ENCODE measurements at regions not wholly inside any gene's neighbourhood (a gene's known extent, or its start where the extent isn't known, plus 50 kb on each side); places are given as distances from the start of the nearest gene placed in this dataset.

DNA sequence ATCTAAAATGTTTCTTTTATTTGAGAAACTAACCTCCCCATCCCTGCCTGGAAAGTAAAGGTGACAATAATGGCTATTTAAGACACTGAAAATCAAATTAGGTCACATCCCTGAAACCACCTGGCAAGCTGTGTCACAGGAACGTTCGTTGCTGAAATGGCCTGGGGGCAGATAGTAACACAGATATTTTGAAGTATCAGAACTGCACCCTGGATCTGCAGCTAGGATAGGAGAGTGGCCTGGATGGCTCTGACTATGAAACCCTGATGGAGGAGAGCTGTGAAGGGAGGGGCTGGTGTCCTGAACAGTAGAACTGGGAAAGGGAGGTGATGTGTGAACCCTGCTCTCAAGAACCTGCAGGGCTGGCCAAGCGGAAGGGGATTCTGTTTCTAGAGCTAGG is 648.3 kb upstream of the CFAP20DC start:
- Histone ChIP-seq H3K27me3 (ENCODE audit: control insufficient read depth, insufficient read depth, low read length) (no peaks in the 10 kb centered on the region), H3K36me3 (ENCODE audit: control insufficient read depth, insufficient read depth, low read length) (no peaks in the 10 kb centered on the region), H3K4me3 (ENCODE audit: low read depth, low read length) (no peak overlapping the region)
- TF ChIP-seq, protein P1, sequence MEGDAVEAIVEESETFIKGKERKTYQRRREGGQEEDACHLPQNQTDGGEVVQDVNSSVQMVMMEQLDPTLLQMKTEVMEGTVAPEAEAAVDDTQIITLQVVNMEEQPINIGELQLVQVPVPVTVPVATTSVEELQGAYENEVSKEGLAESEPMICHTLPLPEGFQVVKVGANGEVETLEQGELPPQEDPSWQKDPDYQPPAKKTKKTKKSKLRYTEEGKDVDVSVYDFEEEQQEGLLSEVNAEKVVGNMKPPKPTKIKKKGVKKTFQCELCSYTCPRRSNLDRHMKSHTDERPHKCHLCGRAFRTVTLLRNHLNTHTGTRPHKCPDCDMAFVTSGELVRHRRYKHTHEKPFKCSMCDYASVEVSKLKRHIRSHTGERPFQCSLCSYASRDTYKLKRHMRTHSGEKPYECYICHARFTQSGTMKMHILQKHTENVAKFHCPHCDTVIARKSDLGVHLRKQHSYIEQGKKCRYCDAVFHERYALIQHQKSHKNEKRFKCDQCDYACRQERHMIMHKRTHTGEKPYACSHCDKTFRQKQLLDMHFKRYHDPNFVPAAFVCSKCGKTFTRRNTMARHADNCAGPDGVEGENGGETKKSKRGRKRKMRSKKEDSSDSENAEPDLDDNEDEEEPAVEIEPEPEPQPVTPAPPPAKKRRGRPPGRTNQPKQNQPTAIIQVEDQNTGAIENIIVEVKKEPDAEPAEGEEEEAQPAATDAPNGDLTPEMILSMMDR (IDR thresholded peaks at IDR 0.05; ENCODE audit: insufficient read depth, low read length, severe bottlenecking), result no peak
- FAIRE-seq, result no peak
- no peak for DNase-seq (ENCODE audit: low read depth)

DNA sequence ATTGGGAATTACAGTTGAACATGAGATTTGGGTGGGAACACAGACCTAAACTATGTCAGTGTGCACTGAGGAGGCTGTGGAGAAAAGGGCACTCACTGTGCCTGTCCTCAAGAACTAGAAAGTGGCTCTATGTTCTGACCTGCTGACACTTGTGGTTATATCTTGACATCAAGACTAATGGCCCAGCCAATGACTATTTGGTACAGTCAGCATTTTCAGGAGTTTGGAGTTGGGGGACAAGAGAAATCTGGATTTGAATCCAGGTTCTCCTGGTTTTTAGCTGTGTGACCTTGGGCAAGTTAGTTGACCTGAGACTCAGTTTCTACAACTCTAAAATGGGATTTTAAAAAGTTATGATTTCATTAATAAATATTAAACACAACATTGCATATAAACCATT is 647.0 kb upstream of the CFAP20DC start:
- Histone ChIP-seq H3K4me3 (ENCODE audit: low read depth, low read length) (no peak overlapping the region), H3K27me3 (ENCODE audit: control insufficient read depth, insufficient read depth, low read length) (no peaks in the 10 kb centered on the region), H3K36me3 (ENCODE audit: control insufficient read depth, insufficient read depth, low read length) (no peaks in the 10 kb centered on the region)
- TF ChIP-seq, protein P1 (IDR thresholded peaks at IDR 0.05; ENCODE audit: insufficient read depth, low read length, severe bottlenecking), result no peak
- DNase-seq (ENCODE audit: low read depth), result no peak
- no peak for FAIRE-seq

DNA sequence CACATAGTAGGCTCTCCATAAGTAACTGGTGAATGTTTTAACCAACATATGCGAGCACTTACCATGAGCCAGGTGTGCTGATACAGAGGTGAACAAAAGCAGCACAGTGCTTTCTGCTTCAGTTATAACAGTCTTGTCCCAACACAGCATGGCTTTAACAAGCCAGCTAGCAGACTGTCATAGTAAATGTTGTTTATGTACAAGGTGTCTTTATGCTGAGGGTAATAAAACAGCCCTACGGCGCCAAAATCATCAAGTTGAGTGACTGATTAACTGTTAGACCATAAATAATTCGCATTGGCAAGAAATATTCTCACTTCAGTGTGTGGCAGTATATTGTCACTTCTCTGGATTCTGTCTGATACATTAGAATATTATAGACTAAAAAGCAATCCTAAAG is 646.0 kb upstream of the CFAP20DC start:
- H3K4me3 ChIP-seq (ENCODE audit: low read depth, low read length), result no peak overlapping the region
- H3K27me3 ChIP-seq (ENCODE audit: control insufficient read depth, insufficient read depth, low read length), result no peaks in the 10 kb centered on the region
- H3K36me3 ChIP-seq (ENCODE audit: control insufficient read depth, insufficient read depth, low read length), result no peaks in the 10 kb centered on the region
- DNase-seq (ENCODE audit: low read depth) (no peak), FAIRE-seq (no peak)
- TF ChIP-seq, protein P1 (IDR thresholded peaks at IDR 0.05; ENCODE audit: insufficient read depth, low read length, severe bottlenecking), result no peak

DNA sequence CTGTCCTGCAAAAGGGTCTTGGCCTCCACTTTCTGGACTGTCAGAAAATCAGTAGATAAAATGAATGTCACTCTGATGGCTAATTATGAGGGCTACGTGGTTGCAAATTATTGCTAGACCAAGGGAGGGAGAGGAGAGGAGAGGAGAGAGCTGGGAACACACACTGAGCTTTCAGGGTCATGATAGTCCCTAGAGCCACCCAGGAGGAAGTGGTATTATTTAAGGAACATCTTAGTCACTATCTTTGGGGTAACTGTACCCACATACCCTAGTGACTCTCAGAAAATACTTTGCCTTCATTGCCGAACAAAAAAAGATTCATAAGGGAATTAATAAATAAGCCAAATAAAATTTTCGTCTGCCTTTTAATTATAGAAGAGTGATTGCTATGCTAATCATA is 642.3 kb upstream of the CFAP20DC start:
- TF ChIP-seq, protein P1 (IDR thresholded peaks at IDR 0.05; ENCODE audit: insufficient read depth, low read length, severe bottlenecking), result no peak
- no peaks in the 10 kb centered on the region for H3K27me3 ChIP-seq (ENCODE audit: control insufficient read depth, insufficient read depth, low read length)
- FAIRE-seq, result no peak
- H3K4me3 ChIP-seq (ENCODE audit: low read depth, low read length), result no peak overlapping the region
- H3K36me3 ChIP-seq (ENCODE audit: control insufficient read depth, insufficient read depth, low read length), result no peaks in the 10 kb centered on the region
- no peak for DNase-seq (ENCODE audit: low read depth)

DNA sequence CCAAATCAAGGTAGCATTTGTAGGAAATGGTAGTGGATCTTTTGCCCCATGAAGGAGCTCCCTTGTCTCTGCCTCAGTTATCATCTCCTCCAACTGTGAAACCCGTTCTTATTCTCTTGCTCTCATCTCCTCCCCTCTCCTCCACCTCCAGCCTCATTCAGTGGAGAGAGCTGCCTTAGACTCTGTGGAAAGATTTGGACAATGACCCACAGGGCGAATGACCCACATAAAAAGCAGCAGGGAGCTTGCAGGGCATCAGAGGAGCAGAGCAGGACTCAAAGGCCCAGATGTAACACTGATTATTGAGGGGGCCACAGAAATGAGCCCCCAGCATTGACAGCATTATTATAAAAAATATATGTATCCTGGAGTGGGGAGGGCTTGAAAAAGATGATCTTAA is 641.1 kb upstream of the CFAP20DC start:
- Histone ChIP-seq H3K27me3 (ENCODE audit: control insufficient read depth, insufficient read depth, low read length) (no peaks in the 10 kb centered on the region), H3K36me3 (ENCODE audit: control insufficient read depth, insufficient read depth, low read length) (no peaks in the 10 kb centered on the region), H3K4me3 (ENCODE audit: low read depth, low read length) (no peak overlapping the region)
- TF ChIP-seq, protein P1 (IDR thresholded peaks at IDR 0.05; ENCODE audit: insufficient read depth, low read length, severe bottlenecking), result no peak
- DNase-seq (ENCODE audit: low read depth), result no peak
- FAIRE-seq, result no peak

DNA sequence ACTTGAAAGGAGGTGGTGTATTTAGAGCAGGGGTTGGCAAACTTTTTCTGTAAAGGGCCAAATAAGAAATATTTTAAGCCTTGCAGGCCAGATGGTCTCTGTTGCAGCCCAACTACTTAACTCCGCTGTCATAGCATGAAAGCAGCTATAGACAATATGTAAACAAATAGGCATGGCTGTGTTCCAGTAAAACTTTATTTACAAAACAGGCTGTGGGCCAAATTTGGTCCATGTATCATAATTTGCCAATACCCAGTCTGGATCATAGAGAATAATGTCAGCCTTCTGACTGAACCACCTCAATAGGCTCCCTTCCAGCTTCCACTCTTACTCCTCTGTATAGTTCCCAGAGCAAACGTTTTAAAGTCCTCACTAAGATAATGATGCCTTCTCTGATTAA is 638.8 kb upstream of the CFAP20DC start:
- FAIRE-seq (no peak), DNase-seq (ENCODE audit: low read depth) (no peak)
- TF ChIP-seq, protein P1 (IDR thresholded peaks at IDR 0.05; ENCODE audit: insufficient read depth, low read length, severe bottlenecking), result no peak
- Histone ChIP-seq H3K36me3 (ENCODE audit: control insufficient read depth, insufficient read depth, low read length) (no peaks in the 10 kb centered on the region), H3K27me3 (ENCODE audit: control insufficient read depth, insufficient read depth, low read length) (no peaks in the 10 kb centered on the region), H3K4me3 (ENCODE audit: low read depth, low read length) (no peak overlapping the region)
